OCI-M1 (cell line): ENCODE measurements at regions not wholly inside any gene's neighbourhood (a gene's known extent, or its start where the extent isn't known, plus 50 kb on each side); places are given as distances from the start of the nearest gene placed in this dataset.
"Not testable (repeated sequence)": the region's sequence is repeated elsewhere in the genome, so short reads cannot be mapped to it uniquely, and the experiment has no call there.

ENCODE experiments used
- DNase-seq: peaks from one replicate; lab custom pipeline; 2025; lab: John Stamatoyannopoulos, UW

GRCh38 chr2:3036432-3037125 lies 341.0 kb downstream of the EIPR1 start:
- DNase-seq, result no peak

- no peak for DNase-seq
Observed at GRCh38 chr2:3035385-3036050, 342.1 kb downstream of the EIPR1 start.

GRCh38 chr2:3034856-3035255 lies 342.8 kb downstream of the EIPR1 start:
- DNase-seq, result no peak

- DNase-seq, result no peak
Observed at GRCh38 chr2:3034396-3034795, 343.2 kb downstream of the EIPR1 start.

- no peak for DNase-seq
Observed at GRCh38 chr2:3033315-3033714, 344.3 kb downstream of the EIPR1 start.

GRCh38 chr2:3030791-3031190 lies 346.8 kb downstream of the EIPR1 start:
- not testable (repeated sequence) for DNase-seq

GRCh38 chr2:3025984-3026383 lies 351.6 kb downstream of the EIPR1 start:
- DNase-seq, result no peak

- no peak for DNase-seq
Observed at GRCh38 chr2:3025261-3025660, 352.4 kb downstream of the EIPR1 start.

GRCh38 chr2:3024401-3024935 lies 353.1 kb downstream of the EIPR1 start:
- no peak for DNase-seq

GRCh38 chr2:3023531-3023930 lies 354.1 kb downstream of the EIPR1 start:
- DNase-seq, result no peak

GRCh38 chr2:3022841-3023372 lies 354.7 kb downstream of the EIPR1 start:
- DNase-seq, result no peak

- DNase-seq, result no peak
Observed at GRCh38 chr2:3021720-3022119, 355.9 kb downstream of the EIPR1 start.

GRCh38 chr2:3010001-3010400 lies 367.6 kb downstream of the EIPR1 start:
- no peak for DNase-seq

GRCh38 chr2:3009483-3009882 lies 368.1 kb downstream of the EIPR1 start:
- DNase-seq, result no peak

GRCh38 chr2:3009005-3009404 lies 368.6 kb downstream of the EIPR1 start:
- no peak for DNase-seq

- DNase-seq, result no peak
Observed at GRCh38 chr2:3008561-3008960, 369.1 kb downstream of the EIPR1 start.

- DNase-seq, result no peak
Observed at GRCh38 chr2:3007135-3007534, 370.5 kb downstream of the EIPR1 start.

GRCh38 chr2:3005859-3006501 lies 371.6 kb downstream of the EIPR1 start:
- no peak for DNase-seq

GRCh38 chr2:3001615-3002560 lies 375.7 kb downstream of the EIPR1 start:
- DNase-seq, result peak; percentile 8

- no peak for DNase-seq
Observed at GRCh38 chr2:3000968-3001367, 376.6 kb downstream of the EIPR1 start.

GRCh38 chr2:3000125-3000524 lies 377.5 kb downstream of the EIPR1 start:
- DNase-seq, result no peak

GRCh38 chr2:2998971-2999370 lies 378.6 kb downstream of the EIPR1 start:
- no peak for DNase-seq
